Endothelial cell of umbilical vein (primary cell): ENCODE measurements at regions not wholly inside any gene's neighbourhood (a gene's known extent, or its start where the extent isn't known, plus 50 kb on each side); places are given as distances from the start of the nearest gene placed in this dataset.

Source experiments
- BruUV-seq: library from RNA; stranded (reverse); fragments of 400-500 nt; replicated peaks from 2 replicates; lab custom pipeline; 2021; lab: Mats Ljungman, UMichigan
- CTCF ChIA-PET: fragments of 300-600, 350-600 bp; sonication (Branson Sonifier 250); formaldehyde crosslinking; loops from one replicate; lab custom pipeline; 2021; ENCODE audit warnings: antibody characterized with exemption, inconsistent platforms; lab: Charles Lee
- POLR2A ChIA-PET: fragments of 300-600, 350-600 bp; sonication (Branson Sonifier 250); formaldehyde crosslinking; loops from one replicate; lab custom pipeline; 2021; ENCODE audit warnings: antibody characterized with exemption, inconsistent platforms; lab: Charles Lee
- DNase-seq: peaks from one replicate; pipeline ENCODE4 v3.0.0-alpha.2; 2011; ENCODE audit warnings: low read depth, low spot score
- FAIRE-seq: peaks from 2 replicates; lab custom pipeline; 2011; peaks lifted over from hg19 to GRCh38; lab: Jason Lieb, UNC
- H2AFZ ChIP-seq: 2 replicates; pipeline ENCODE4 v1.6.0; 2012; ENCODE audit warnings: low read depth, low read length, control low read depth, inconsistent platforms
- H3K27ac ChIP-seq: 2 replicates; pipeline ENCODE4 v1.5.1; 2011; ENCODE audit warnings: low read depth, mild to moderate bottlenecking, control low read depth, low read length, moderate library complexity; ENCODE audit not compliant: insufficient read depth
- H3K27me3 ChIP-seq, 2 experiments: 2 replicates each; pipeline versions ENCODE4 v1.6.0 to v1.6.1; 2011; ENCODE audit warnings: low read length in 2 of 2, mixed read lengths in 1 of 2; ENCODE audit not compliant: control insufficient read depth in 2 of 2, insufficient read depth in 2 of 2
- H3K36me3 ChIP-seq, 2 experiments: 2 replicates in 1 of 2; 3 replicates in 1 of 2; pipeline ENCODE4 v1.5.1; 2011; ENCODE audit warnings: low read length in 2 of 2, mild to moderate bottlenecking in 1 of 2, moderate library complexity in 1 of 2; ENCODE audit not compliant: control insufficient read depth in 2 of 2, insufficient read depth in 2 of 2; ENCODE audit errors: extremely low read depth in 1 of 2
- H3K4me1 ChIP-seq: 3 replicates; pipeline ENCODE4 v1.5.1; 2011; ENCODE audit warnings: mild to moderate bottlenecking, low read length; ENCODE audit not compliant: control insufficient read depth, insufficient read depth; ENCODE audit errors: extremely low read depth
- H3K4me2 ChIP-seq: 2 replicates; pipeline ENCODE4 v1.6.1; 2011; ENCODE audit warnings: low read length, control low read depth, mixed read lengths; ENCODE audit not compliant: insufficient read depth
- H3K4me3 ChIP-seq, 3 experiments: fragments of 200-600 bp in 1 of 3; sonication (generic), shearing (Covaris generic) in 1 of 3; replicated peaks in 1 of 3; 2 replicates each; pipeline ENCODE4 v1.5.1; 2011 to 2016; ENCODE audit warnings: control low read depth in 3 of 3, low read length in 3 of 3, mild to moderate bottlenecking in 2 of 3, inconsistent platforms in 1 of 3, low read depth in 1 of 3, moderate library complexity in 1 of 3; ENCODE audit not compliant: insufficient read depth in 1 of 3
- H3K79me2 ChIP-seq: 2 replicates; pipeline ENCODE4 v1.6.0; 2012; ENCODE audit warnings: low read length, inconsistent platforms; ENCODE audit not compliant: control insufficient read depth, insufficient read depth
- H3K9ac ChIP-seq: replicated peaks from 2 replicates; pipeline ENCODE3; 2011; ENCODE audit warnings: low read length, control low read depth; ENCODE audit not compliant: insufficient read depth; ENCODE audit errors: extremely low read depth
- H3K9me1 ChIP-seq: replicated peaks from 3 replicates; pipeline ENCODE4 v1.6.0; 2011; ENCODE audit warnings: mild to moderate bottlenecking, low read length; ENCODE audit not compliant: control insufficient read depth, insufficient read depth; ENCODE audit errors: extremely low read depth
- H3K9me3 ChIP-seq: replicated peaks from 2 replicates; pipeline ENCODE4 v1.5.1; 2012; ENCODE audit warnings: low read length, inconsistent platforms; ENCODE audit not compliant: control insufficient read depth, insufficient read depth
- H4K20me1 ChIP-seq: replicated peaks from 2 replicates; pipeline ENCODE3; 2011; ENCODE audit warnings: mild to moderate bottlenecking, low read length; ENCODE audit not compliant: control insufficient read depth, insufficient read depth; ENCODE audit errors: extremely low read depth
- EZH2 ChIP-seq: IDR thresholded peaks from 2 replicates; pipeline ENCODE4 v1.6.1; 2012; ENCODE audit warnings: borderline replicate concordance, low read depth, mild to moderate bottlenecking, moderate library complexity, low read length, inconsistent platforms; ENCODE audit not compliant: severe bottlenecking
- FOS ChIP-seq: IDR thresholded peaks from 2 replicates; pipeline ENCODE4 v1.6.1; 2011; ENCODE audit warnings: mild to moderate bottlenecking, low read length, moderate library complexity, borderline replicate concordance; ENCODE audit not compliant: insufficient read depth
- GATA2 ChIP-seq: IDR thresholded peaks from 2 replicates; pipeline ENCODE4 v1.7.0; 2011; ENCODE audit warnings: low read depth, mild to moderate bottlenecking, moderate library complexity, mixed read lengths, low read length; ENCODE audit not compliant: insufficient read length, insufficient read depth
- JUN ChIP-seq: IDR thresholded peaks from 2 replicates; pipeline ENCODE4 v1.6.1; 2011; ENCODE audit warnings: borderline replicate concordance, low read depth; ENCODE audit not compliant: insufficient read length, insufficient read depth
- MYC ChIP-seq: IDR thresholded peaks from one replicate; pipeline ENCODE4 v1.6.1; 2011; ENCODE audit warnings: mild to moderate bottlenecking, low read depth, low read length
- POLR2A ChIP-seq: IDR thresholded peaks from 2 replicates; pipeline ENCODE4 v1.6.1; 2012; ENCODE audit warnings: low read depth, mild to moderate bottlenecking, control low read depth, low read length
- POLR2AphosphoS5 ChIP-seq: IDR thresholded peaks from 2 replicates; pipeline ENCODE4 v1.6.1; 2012; ENCODE audit warnings: low read depth, mild to moderate bottlenecking, control low read depth, low read length, moderate library complexity; ENCODE audit not compliant: insufficient read depth
- dilution Hi-C: fragments of 300-500 bp; cut with MboI; formaldehyde crosslinking; loops from one replicate; pipeline ENCODE4 v1.15.0; 2019; ENCODE audit warnings: low sequenced_read_pairs; ENCODE audit not compliant: extremely low pct_ligation_motif_present
- intact Hi-C: fragments of 100-400 bp; cut with micrococcal nuclease; formaldehyde crosslinking; loops from one replicate; pipeline ENCODE4 v1.10.0; 2022
- TF ChIP-seq, protein P1 (sequence below), 2 donors: IDR thresholded peaks; 1 replicate in 1 of 2; 2 replicates in 1 of 2; pipeline ENCODE4 v1.5.1; 2011; ENCODE audit warnings: low read length in 2 of 2, mild to moderate bottlenecking in 2 of 2, moderate library complexity in 2 of 2, control low read depth in 1 of 2, inconsistent platforms in 1 of 2, low read depth in 1 of 2; ENCODE audit not compliant: insufficient read depth in 1 of 2; ENCODE audit errors: extremely low read depth in 1 of 2
- TF ChIP-seq, protein P2 (sequence below): IDR thresholded peaks from 2 replicates; pipeline ENCODE4 v1.6.1; 2011; ENCODE audit not compliant: insufficient read depth, insufficient read length

DNA sequence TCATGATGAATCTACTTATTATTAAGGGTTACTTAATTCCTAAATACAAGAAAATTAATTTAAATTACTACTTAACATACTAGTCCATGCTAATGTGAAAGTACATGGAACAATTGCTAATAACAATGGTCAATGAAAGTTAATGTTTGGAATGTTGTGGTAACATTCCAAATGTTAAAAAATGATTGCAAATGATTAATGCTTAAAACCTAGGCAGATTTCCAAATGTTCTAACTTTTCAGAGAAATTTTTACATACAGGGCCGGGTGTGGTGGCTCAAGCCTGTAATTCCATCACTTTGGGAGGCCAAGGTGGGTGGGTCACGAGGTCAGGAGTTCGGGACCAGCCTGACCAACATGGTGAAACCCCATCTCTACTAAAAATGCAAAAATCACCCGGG lies 1851.3 kb upstream of the PCDH7 start:
- no peak overlapping the region for H2AFZ ChIP-seq
- no peak overlapping the region for H3K27ac ChIP-seq
- TF ChIP-seq GATA2 (no peak), POLR2A (no peak), FOS (no peak), POLR2AphosphoS5 (no peak), EZH2 (no peak), MYC (no peak), JUN (no peak)
- TF ChIP-seq, protein P1, sequence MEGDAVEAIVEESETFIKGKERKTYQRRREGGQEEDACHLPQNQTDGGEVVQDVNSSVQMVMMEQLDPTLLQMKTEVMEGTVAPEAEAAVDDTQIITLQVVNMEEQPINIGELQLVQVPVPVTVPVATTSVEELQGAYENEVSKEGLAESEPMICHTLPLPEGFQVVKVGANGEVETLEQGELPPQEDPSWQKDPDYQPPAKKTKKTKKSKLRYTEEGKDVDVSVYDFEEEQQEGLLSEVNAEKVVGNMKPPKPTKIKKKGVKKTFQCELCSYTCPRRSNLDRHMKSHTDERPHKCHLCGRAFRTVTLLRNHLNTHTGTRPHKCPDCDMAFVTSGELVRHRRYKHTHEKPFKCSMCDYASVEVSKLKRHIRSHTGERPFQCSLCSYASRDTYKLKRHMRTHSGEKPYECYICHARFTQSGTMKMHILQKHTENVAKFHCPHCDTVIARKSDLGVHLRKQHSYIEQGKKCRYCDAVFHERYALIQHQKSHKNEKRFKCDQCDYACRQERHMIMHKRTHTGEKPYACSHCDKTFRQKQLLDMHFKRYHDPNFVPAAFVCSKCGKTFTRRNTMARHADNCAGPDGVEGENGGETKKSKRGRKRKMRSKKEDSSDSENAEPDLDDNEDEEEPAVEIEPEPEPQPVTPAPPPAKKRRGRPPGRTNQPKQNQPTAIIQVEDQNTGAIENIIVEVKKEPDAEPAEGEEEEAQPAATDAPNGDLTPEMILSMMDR (IDR thresholded peaks at IDR 0.05; ENCODE audit: extremely low read depth in 1 of 2, insufficient read depth in 1 of 2, low read depth in 1 of 2, low read length in 2 of 2) = no peak
- TF ChIP-seq, protein P2, sequence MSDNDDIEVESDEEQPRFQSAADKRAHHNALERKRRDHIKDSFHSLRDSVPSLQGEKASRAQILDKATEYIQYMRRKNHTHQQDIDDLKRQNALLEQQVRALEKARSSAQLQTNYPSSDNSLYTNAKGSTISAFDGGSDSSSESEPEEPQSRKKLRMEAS = no peak
- no TSS peak for BruUV-seq
- no peaks in the 10 kb centered on the region for H4K20me1 ChIP-seq
- H3K9me1 ChIP-seq = no peaks in the 10 kb centered on the region
- no peaks in the 10 kb centered on the region for H3K9me3 ChIP-seq
- POLR2A ChIA-PET = no interaction called here
- H3K4me3 ChIP-seq = no peak overlapping the region
- no peaks in the 10 kb centered on the region for H3K79me2 ChIP-seq
- H3K4me2 ChIP-seq = no peak overlapping the region
- intact Hi-C loops (no loop called here), dilution Hi-C loops (no loop called here)
- no peak for DNase-seq
- H3K9ac ChIP-seq = no peak overlapping the region
- no peaks in the 10 kb centered on the region for H3K27me3 ChIP-seq
- no peaks in the 10 kb centered on the region for H3K4me1 ChIP-seq
- FAIRE-seq = no peak
- CTCF ChIA-PET = no interaction called here
- no peaks in the 10 kb centered on the region for H3K36me3 ChIP-seq
